ENCODE measurements at regions not wholly inside any gene's neighbourhood (a gene's known extent, or its start where the extent isn't known, plus 50 kb on each side); places are given as distances from the start of the nearest gene placed in this dataset.

DNA sequence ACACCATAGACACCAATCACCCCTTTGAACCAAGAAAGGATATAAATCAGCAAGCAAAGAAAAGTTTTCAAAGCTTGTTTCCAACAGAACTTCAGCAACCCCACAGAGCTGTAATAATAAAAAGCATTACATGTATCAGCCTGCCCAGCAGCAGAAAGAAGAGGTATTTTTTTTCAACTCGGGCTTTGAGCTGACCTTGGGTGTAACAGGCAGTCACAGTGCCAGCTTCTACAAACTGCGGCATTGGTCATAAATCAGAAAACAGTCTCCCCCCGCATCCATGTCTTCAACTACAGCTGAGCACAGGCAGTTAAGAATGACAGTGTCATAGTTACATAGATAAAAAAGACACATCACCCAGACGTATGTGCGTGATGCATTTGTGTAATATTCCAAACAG, 671.0 kb upstream of the SLITRK1 start:
- TF ChIP-seq, protein P1, sequence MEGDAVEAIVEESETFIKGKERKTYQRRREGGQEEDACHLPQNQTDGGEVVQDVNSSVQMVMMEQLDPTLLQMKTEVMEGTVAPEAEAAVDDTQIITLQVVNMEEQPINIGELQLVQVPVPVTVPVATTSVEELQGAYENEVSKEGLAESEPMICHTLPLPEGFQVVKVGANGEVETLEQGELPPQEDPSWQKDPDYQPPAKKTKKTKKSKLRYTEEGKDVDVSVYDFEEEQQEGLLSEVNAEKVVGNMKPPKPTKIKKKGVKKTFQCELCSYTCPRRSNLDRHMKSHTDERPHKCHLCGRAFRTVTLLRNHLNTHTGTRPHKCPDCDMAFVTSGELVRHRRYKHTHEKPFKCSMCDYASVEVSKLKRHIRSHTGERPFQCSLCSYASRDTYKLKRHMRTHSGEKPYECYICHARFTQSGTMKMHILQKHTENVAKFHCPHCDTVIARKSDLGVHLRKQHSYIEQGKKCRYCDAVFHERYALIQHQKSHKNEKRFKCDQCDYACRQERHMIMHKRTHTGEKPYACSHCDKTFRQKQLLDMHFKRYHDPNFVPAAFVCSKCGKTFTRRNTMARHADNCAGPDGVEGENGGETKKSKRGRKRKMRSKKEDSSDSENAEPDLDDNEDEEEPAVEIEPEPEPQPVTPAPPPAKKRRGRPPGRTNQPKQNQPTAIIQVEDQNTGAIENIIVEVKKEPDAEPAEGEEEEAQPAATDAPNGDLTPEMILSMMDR (IDR thresholded peaks at IDR 0.05), result no peak
- TF ChIP-seq, protein P2, sequence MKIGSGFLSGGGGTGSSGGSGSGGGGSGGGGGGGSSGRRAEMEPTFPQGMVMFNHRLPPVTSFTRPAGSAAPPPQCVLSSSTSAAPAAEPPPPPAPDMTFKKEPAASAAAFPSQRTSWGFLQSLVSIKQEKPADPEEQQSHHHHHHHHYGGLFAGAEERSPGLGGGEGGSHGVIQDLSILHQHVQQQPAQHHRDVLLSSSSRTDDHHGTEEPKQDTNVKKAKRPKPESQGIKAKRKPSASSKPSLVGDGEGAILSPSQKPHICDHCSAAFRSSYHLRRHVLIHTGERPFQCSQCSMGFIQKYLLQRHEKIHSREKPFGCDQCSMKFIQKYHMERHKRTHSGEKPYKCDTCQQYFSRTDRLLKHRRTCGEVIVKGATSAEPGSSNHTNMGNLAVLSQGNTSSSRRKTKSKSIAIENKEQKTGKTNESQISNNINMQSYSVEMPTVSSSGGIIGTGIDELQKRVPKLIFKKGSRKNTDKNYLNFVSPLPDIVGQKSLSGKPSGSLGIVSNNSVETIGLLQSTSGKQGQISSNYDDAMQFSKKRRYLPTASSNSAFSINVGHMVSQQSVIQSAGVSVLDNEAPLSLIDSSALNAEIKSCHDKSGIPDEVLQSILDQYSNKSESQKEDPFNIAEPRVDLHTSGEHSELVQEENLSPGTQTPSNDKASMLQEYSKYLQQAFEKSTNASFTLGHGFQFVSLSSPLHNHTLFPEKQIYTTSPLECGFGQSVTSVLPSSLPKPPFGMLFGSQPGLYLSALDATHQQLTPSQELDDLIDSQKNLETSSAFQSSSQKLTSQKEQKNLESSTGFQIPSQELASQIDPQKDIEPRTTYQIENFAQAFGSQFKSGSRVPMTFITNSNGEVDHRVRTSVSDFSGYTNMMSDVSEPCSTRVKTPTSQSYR (CRISPR knock-in tag; IDR thresholded peaks at IDR 0.05), result no peak
